ENCODE measurements at regions not wholly inside any gene's neighbourhood (a gene's known extent, or its start where the extent isn't known, plus 50 kb on each side); places are given as distances from the start of the nearest gene placed in this dataset.

DNA sequence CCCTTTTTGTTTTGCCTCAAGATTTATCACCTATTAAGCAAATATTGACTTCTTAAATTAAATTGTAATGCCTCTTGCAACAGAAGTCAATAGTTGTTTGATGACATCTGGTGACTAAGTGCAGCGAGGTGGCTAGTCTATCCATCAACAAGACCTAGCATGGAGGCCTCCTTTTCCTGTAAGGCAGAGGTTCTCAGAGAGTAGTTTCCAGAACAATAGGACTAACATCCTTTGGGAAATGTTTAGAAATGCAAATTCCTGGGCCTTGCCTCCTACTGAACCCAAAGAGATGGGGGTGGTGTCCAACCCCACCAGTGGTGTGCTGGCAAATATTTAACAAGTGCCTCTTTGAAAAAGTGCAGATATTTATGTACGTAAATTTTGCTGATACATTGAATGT lies 143.7 kb downstream of the SCP2D1 start:
- ChIA-PET POLR2A (ENCODE audit: partially characterized antibody) (interaction anchor here (1.1 kb wide), 1 partner anchor 12 kb away, joined by 3 read pairs; no protein-coding TSS in a partner anchor), CTCF (ENCODE audit: partially characterized antibody) (no interaction called here)
- H3K18ac ChIP-seq (ENCODE audit: extremely low read depth, low read length): no peak overlapping the region
- WGBS, 2 experiments (ENCODE audit: extremely low coverage in 1 of 2, insufficient coverage in 1 of 2, insufficient read length in 1 of 2, insufficient replicate concordance in 2 of 2, low coverage in 1 of 2, low lambda C conversion rate in 2 of 2, missing lambda C conversion rate in 1 of 2): 89% methylated on average over 2 of the region's 2 CpGs; no CpG with 5 or more reads in 1 of the 2 experiments
- no peak overlapping the region for H2BK120ac ChIP-seq (replicated peaks; ENCODE audit: low read depth, low read length)
- no peak for DNase-seq (ENCODE audit: low read depth in 1 of 2, low spot score in 2 of 2)
- peak overlapping the region; percentile 68; the same call in 1 of the 2 replicates for H2BK12ac ChIP-seq (ENCODE audit: low read depth, low read length)
- no peak overlapping the region for H2BK15ac ChIP-seq (ENCODE audit: low read length)
- H4K8ac ChIP-seq (ENCODE audit: extremely low read depth, insufficient read depth, low read length): no peak overlapping the region
- H3K23ac ChIP-seq (ENCODE audit: insufficient read length): no peak overlapping the region
- H3K79me1 ChIP-seq (ENCODE audit: low read depth, low read length): no peaks in the 10 kb centered on the region
- peaks cover 0 to 11% (median 6%) of the 10 kb centered on the region in 4 experiments; a peak in 5 of 7 replicates for H3K4me1 ChIP-seq (replicated peaks in 1 of 4; ENCODE audit: control insufficient read depth in 3 of 4, insufficient read depth in 4 of 4, low read length in 3 of 4)
- 0 out of 2 replicates have a peak overlapping the region, but pooled peaks have one; percentile 44 for H2BK5ac ChIP-seq (ENCODE audit: low read depth, low read length)
- TF ChIP-seq TEAD4 (IDR thresholded peaks at IDR 0.05; ENCODE audit: low read depth, low read length) (no peak), BCL11A (IDR thresholded peaks at IDR 0.05; ENCODE audit: low read depth in 2 of 2, low read length in 2 of 2) (no peak), TAF1 (IDR thresholded peaks at IDR 0.05; ENCODE audit: low read depth, low read length) (no peak), GTF2F1 (IDR thresholded peaks at IDR 0.05; ENCODE audit: borderline replicate concordance, low read depth, low read length) (no peak), EGR1 (IDR thresholded peaks at IDR 0.05; ENCODE audit: borderline replicate concordance, low read depth, low read length) (no peak), SIN3A (conservative IDR thresholded peaks at IDR 0.05 in 1 of 2, IDR thresholded peaks at IDR 0.05 in 1 of 2; ENCODE audit: low read depth in 1 of 2, low read length in 2 of 2) (no peak), RFX5 (IDR thresholded peaks at IDR 0.05; ENCODE audit: borderline replicate concordance, low read depth, low read length) (no peak), HDAC2 (IDR thresholded peaks at IDR 0.05; ENCODE audit: borderline replicate concordance in 1 of 2, low read depth in 2 of 2, low read length in 2 of 2) (no peak)
- TF ChIP-seq, protein P1, sequence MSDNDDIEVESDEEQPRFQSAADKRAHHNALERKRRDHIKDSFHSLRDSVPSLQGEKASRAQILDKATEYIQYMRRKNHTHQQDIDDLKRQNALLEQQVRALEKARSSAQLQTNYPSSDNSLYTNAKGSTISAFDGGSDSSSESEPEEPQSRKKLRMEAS (IDR thresholded peaks at IDR 0.05): no peak
- TF ChIP-seq, protein P2, sequence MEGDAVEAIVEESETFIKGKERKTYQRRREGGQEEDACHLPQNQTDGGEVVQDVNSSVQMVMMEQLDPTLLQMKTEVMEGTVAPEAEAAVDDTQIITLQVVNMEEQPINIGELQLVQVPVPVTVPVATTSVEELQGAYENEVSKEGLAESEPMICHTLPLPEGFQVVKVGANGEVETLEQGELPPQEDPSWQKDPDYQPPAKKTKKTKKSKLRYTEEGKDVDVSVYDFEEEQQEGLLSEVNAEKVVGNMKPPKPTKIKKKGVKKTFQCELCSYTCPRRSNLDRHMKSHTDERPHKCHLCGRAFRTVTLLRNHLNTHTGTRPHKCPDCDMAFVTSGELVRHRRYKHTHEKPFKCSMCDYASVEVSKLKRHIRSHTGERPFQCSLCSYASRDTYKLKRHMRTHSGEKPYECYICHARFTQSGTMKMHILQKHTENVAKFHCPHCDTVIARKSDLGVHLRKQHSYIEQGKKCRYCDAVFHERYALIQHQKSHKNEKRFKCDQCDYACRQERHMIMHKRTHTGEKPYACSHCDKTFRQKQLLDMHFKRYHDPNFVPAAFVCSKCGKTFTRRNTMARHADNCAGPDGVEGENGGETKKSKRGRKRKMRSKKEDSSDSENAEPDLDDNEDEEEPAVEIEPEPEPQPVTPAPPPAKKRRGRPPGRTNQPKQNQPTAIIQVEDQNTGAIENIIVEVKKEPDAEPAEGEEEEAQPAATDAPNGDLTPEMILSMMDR (IDR thresholded peaks at IDR 0.05; ENCODE audit: control extremely low read depth in 1 of 3, insufficient read depth in 1 of 3, low read depth in 1 of 3, low read length in 3 of 3): no peak
- H2AK5ac ChIP-seq (ENCODE audit: low read depth, low read length): no peak overlapping the region
- H4K91ac ChIP-seq (replicated peaks; ENCODE audit: insufficient read length, low read length): no peak overlapping the region
- no peak overlapping the region for H3K4ac ChIP-seq (replicated peaks; ENCODE audit: insufficient read length, low read depth, low read length)
- H3K36me3 ChIP-seq (ENCODE audit: control insufficient read depth in 2 of 4, insufficient read depth in 4 of 4, low read length in 3 of 4): no peaks in the 10 kb centered on the region
- H4K20me1 ChIP-seq (replicated peaks in 1 of 2; ENCODE audit: control insufficient read depth in 1 of 2, insufficient read depth in 2 of 2, low read length in 2 of 2): no peaks in the 10 kb centered on the region
- no peak overlapping the region for H3K14ac ChIP-seq (ENCODE audit: insufficient read length)
- H4K5ac ChIP-seq (ENCODE audit: insufficient read length, low read depth, low read length): no peak overlapping the region
- no peaks in the 10 kb centered on the region for H3K27me3 ChIP-seq (replicated peaks in 1 of 4; ENCODE audit: control insufficient read depth in 3 of 4, extremely low read depth in 1 of 4, insufficient read depth in 3 of 4, low read length in 3 of 4)
- H3K23me2 ChIP-seq (ENCODE audit: low read depth, low read length): no peaks in the 10 kb centered on the region
- no peaks in the 10 kb centered on the region for H3K9me3 ChIP-seq (ENCODE audit: insufficient read depth in 2 of 2, low read depth in 1 of 2, low read length in 1 of 2)
- FAIRE-seq: no peak
- H3K56ac ChIP-seq (replicated peaks; ENCODE audit: insufficient read length, low read depth, low read length): no peak overlapping the region
- H3K27ac ChIP-seq (ENCODE audit: low read depth, low read length): no peak overlapping the region
- H2AFZ ChIP-seq (ENCODE audit: low read length): peak overlapping the region; percentile 56; the same call in 1 of the 2 replicates
- 0 out of 8 replicates have a peak overlapping the region, but pooled peaks of 1 of the 4 experiments have one; percentile 4 for H3K4me3 ChIP-seq (ENCODE audit: extremely low read depth in 1 of 4, insufficient read depth in 2 of 4, low read depth in 3 of 4, low read length in 4 of 4)
- H3K79me2 ChIP-seq (ENCODE audit: control insufficient read depth in 1 of 2, insufficient read depth in 2 of 2, low read length in 2 of 2): no peaks in the 10 kb centered on the region
- 0 out of 4 replicates have a peak overlapping the region, but pooled peaks of 1 of the 2 experiments have one; percentile 49 for H3K4me2 ChIP-seq (ENCODE audit: insufficient read depth in 1 of 2, low read depth in 2 of 2, low read length in 2 of 2)
- H2BK20ac ChIP-seq (ENCODE audit: low read length): no peak overlapping the region
- no peak overlapping the region for H3K9ac ChIP-seq (replicated peaks in 1 of 4; ENCODE audit: extremely low read depth in 1 of 4, low read depth in 3 of 4, low read length in 3 of 4)

Measured in H1 (cell line).